Renal cortex interstitium (tissue), 11 donors: ENCODE measurements at regions not wholly inside any gene's neighbourhood (a gene's known extent, or its start where the extent isn't known, plus 50 kb on each side); places are given as distances from the start of the nearest gene placed in this dataset.
"Not testable (repeated sequence)": the region's sequence is repeated elsewhere in the genome, so short reads cannot be mapped to it uniquely, and the experiment has no call there.

Experiments used
- DNase-seq, 11 donors: peaks; one replicate each; pipeline ENCODE4 v3.0.0-alpha.2; 2013; ENCODE audit warnings: low read depth in 9 of 11, low spot score in 4 of 11; ENCODE audit errors: extremely low read depth in 1 of 11

- DNase-seq: not testable (repeated sequence)
Measured at GRCh38 chr1:206310948-206311347, 107.6 kb downstream of the SRGAP2 start.

GRCh38 chr1:206311611-206312273, 108.4 kb downstream of the SRGAP2 start:
- DNase-seq: peak in 1 of 11 donors; percentile 1

- not testable (repeated sequence) for DNase-seq
Measured at GRCh38 chr1:206312274-206312665, 108.9 kb downstream of the SRGAP2 start.

- DNase-seq: not testable (repeated sequence)
Measured at GRCh38 chr1:206314951-206315636, 111.8 kb downstream of the SRGAP2 start.

- DNase-seq: not testable (repeated sequence)
Measured at GRCh38 chr1:206316901-206317300, 113.6 kb downstream of the SRGAP2 start.

- DNase-seq: not testable (repeated sequence)
Measured at GRCh38 chr1:206317878-206318514, 114.7 kb downstream of the SRGAP2 start.

GRCh38 chr1:206320227-206320626, 116.9 kb downstream of the SRGAP2 start:
- not testable (repeated sequence) for DNase-seq

GRCh38 chr1:206326159-206326939, 123.0 kb downstream of the SRGAP2 start:
- DNase-seq: not testable (repeated sequence)

- DNase-seq: not testable (repeated sequence)
Measured at GRCh38 chr1:206331597-206331996, 128.3 kb downstream of the SRGAP2 start.

GRCh38 chr1:206333316-206333715, 130.0 kb downstream of the SRGAP2 start:
- DNase-seq: not testable (repeated sequence)

GRCh38 chr1:206333897-206334296, 130.6 kb downstream of the SRGAP2 start:
- DNase-seq: not testable (repeated sequence)

- DNase-seq: not testable (repeated sequence)
Measured at GRCh38 chr1:206334481-206334880, 131.1 kb downstream of the SRGAP2 start.

GRCh38 chr1:206335162-206335561, 131.8 kb downstream of the SRGAP2 start:
- not testable (repeated sequence) for DNase-seq

- not testable (repeated sequence) for DNase-seq
Measured at GRCh38 chr1:206335875-206336846, 132.8 kb downstream of the SRGAP2 start.

- DNase-seq: not testable (repeated sequence)
Measured at GRCh38 chr1:206337024-206337423, 133.3 kb upstream of the IKBKE start.

GRCh38 chr1:206350493-206351275, 119.6 kb upstream of the IKBKE start:
- not testable (repeated sequence) for DNase-seq

GRCh38 chr1:206351276-206352052, 118.8 kb upstream of the IKBKE start:
- DNase-seq: not testable (repeated sequence)
